ENCODE measurements at regions not wholly inside any gene's neighbourhood (a gene's known extent, or its start where the extent isn't known, plus 50 kb on each side); places are given as distances from the start of the nearest gene placed in this dataset.
A peak's percentile ranks its signal among the peaks of the same experiment; 100 is the strongest.

- Histone ChIP-seq H3K9me3 (ENCODE audit: control insufficient read depth, low read length) (no peaks in the 10 kb centered on the region), H3K27ac (ENCODE audit: low read depth, low read length) (no peak overlapping the region), H3K36me3 (ENCODE audit: control insufficient read depth, insufficient read depth, low read length) (no peaks in the 10 kb centered on the region), H3K4me3 (ENCODE audit: low read length) (no peak overlapping the region), H3K27me3 (ENCODE audit: control insufficient read depth, insufficient read depth, low read length, poor library complexity, severe bottlenecking) (no peaks in the 10 kb centered on the region), H3K4me1 (ENCODE audit: control insufficient read depth, insufficient read depth, low read length) (no peaks in the 10 kb centered on the region), H3K9ac (ENCODE audit: extremely low read depth, low read length, poor library complexity, severe bottlenecking) (no peak overlapping the region)
- H3K9me3 Mint-ChIP-seq, result no peaks in the 10 kb centered on the region
- peaks cover 2% of the 10 kb centered on the region for H3K4me1 Mint-ChIP-seq
- no peaks in the 10 kb centered on the region for H3K27me3 Mint-ChIP-seq (ENCODE audit: insufficient read depth)
- no peak for DNase-seq
- 98 to 100% methylated on average over 1 to 4 of the region's 4 CpGs for WGBS, 2 experiments (ENCODE audit: insufficient coverage in 1 of 2, insufficient read length in 1 of 2)
- no peak overlapping the region for H3K4me3 Mint-ChIP-seq
- H3K36me3 Mint-ChIP-seq (ENCODE audit: low read depth), result no peaks in the 10 kb centered on the region
- no peak overlapping the region for H3K27ac Mint-ChIP-seq
- TF ChIP-seq, protein P1, sequence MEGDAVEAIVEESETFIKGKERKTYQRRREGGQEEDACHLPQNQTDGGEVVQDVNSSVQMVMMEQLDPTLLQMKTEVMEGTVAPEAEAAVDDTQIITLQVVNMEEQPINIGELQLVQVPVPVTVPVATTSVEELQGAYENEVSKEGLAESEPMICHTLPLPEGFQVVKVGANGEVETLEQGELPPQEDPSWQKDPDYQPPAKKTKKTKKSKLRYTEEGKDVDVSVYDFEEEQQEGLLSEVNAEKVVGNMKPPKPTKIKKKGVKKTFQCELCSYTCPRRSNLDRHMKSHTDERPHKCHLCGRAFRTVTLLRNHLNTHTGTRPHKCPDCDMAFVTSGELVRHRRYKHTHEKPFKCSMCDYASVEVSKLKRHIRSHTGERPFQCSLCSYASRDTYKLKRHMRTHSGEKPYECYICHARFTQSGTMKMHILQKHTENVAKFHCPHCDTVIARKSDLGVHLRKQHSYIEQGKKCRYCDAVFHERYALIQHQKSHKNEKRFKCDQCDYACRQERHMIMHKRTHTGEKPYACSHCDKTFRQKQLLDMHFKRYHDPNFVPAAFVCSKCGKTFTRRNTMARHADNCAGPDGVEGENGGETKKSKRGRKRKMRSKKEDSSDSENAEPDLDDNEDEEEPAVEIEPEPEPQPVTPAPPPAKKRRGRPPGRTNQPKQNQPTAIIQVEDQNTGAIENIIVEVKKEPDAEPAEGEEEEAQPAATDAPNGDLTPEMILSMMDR (conservative IDR thresholded peaks at IDR 0.05), result no peak
These were observed 132.8 kb upstream of the TRHDE start for GRCh38 chr12:72139411-72139810.

- H3K36me3 Mint-ChIP-seq (ENCODE audit: low read depth), result no peaks in the 10 kb centered on the region
- Histone ChIP-seq H3K9me3 (ENCODE audit: control insufficient read depth, low read length) (no peaks in the 10 kb centered on the region), H3K9ac (ENCODE audit: extremely low read depth, low read length, poor library complexity, severe bottlenecking) (no peak overlapping the region), H3K4me3 (ENCODE audit: low read length) (no peak overlapping the region), H3K4me1 (ENCODE audit: control insufficient read depth, insufficient read depth, low read length) (no peaks in the 10 kb centered on the region), H3K36me3 (ENCODE audit: control insufficient read depth, insufficient read depth, low read length) (no peaks in the 10 kb centered on the region), H3K27me3 (ENCODE audit: control insufficient read depth, insufficient read depth, low read length, poor library complexity, severe bottlenecking) (no peaks in the 10 kb centered on the region), H3K27ac (ENCODE audit: low read depth, low read length) (no peak overlapping the region)
- H3K27ac Mint-ChIP-seq, result no peak overlapping the region
- H3K9me3 Mint-ChIP-seq, result no peaks in the 10 kb centered on the region
- WGBS, 2 experiments (ENCODE audit: insufficient coverage in 1 of 2, insufficient read length in 1 of 2), result 94 to 98% methylated on average over 2 of the region's 2 CpGs
- no peak for DNase-seq
- no peaks in the 10 kb centered on the region for H3K27me3 Mint-ChIP-seq (ENCODE audit: insufficient read depth)
- peaks cover 1% of the 10 kb centered on the region for H3K4me1 Mint-ChIP-seq
- TF ChIP-seq, protein P1 (conservative IDR thresholded peaks at IDR 0.05), result peak; percentile 53
- H3K4me3 Mint-ChIP-seq, result no peak overlapping the region
These were observed 130.8 kb upstream of the TRHDE start for GRCh38 chr12:72141381-72141780.

GRCh38 chr12:72144553-72144952, 127.6 kb upstream of the TRHDE start:
- Histone ChIP-seq H3K27ac (ENCODE audit: low read depth, low read length) (no peak overlapping the region), H3K27me3 (ENCODE audit: control insufficient read depth, insufficient read depth, low read length, poor library complexity, severe bottlenecking) (no peaks in the 10 kb centered on the region), H3K4me3 (ENCODE audit: low read length) (no peak overlapping the region), H3K4me1 (ENCODE audit: control insufficient read depth, insufficient read depth, low read length) (no peaks in the 10 kb centered on the region), H3K9me3 (ENCODE audit: control insufficient read depth, low read length) (no peaks in the 10 kb centered on the region), H3K36me3 (ENCODE audit: control insufficient read depth, insufficient read depth, low read length) (no peaks in the 10 kb centered on the region), H3K9ac (ENCODE audit: extremely low read depth, low read length, poor library complexity, severe bottlenecking) (no peak overlapping the region)
- H3K9me3 Mint-ChIP-seq, result no peaks in the 10 kb centered on the region
- TF ChIP-seq, protein P1 (conservative IDR thresholded peaks at IDR 0.05), result no peak
- no peaks in the 10 kb centered on the region for H3K27me3 Mint-ChIP-seq (ENCODE audit: insufficient read depth)
- H3K27ac Mint-ChIP-seq, result no peak overlapping the region
- no peak for DNase-seq
- peaks cover 1% of the 10 kb centered on the region for H3K4me1 Mint-ChIP-seq
- no peaks in the 10 kb centered on the region for H3K36me3 Mint-ChIP-seq (ENCODE audit: low read depth)
- no peak overlapping the region for H3K4me3 Mint-ChIP-seq
